ENCODE measurements at regions not wholly inside any gene's neighbourhood (a gene's known extent, or its start where the extent isn't known, plus 50 kb on each side); places are given as distances from the start of the nearest gene placed in this dataset.

- TF ChIP-seq POLR2A (IDR thresholded peaks at IDR 0.05) (no peak), CTCF (IDR thresholded peaks at IDR 0.05) (no peak), EP300 (IDR thresholded peaks at IDR 0.05) (no peak), POLR2AphosphoS5 (IDR thresholded peaks at IDR 0.05) (no peak)
Observed at GRCh38 chr14:51561141-51561540, 90.6 kb upstream of the FRMD6 start.
